PFSK-1 (cell line): ENCODE measurements at regions not wholly inside any gene's neighbourhood (a gene's known extent, or its start where the extent isn't known, plus 50 kb on each side); places are given as distances from the start of the nearest gene placed in this dataset.

Source experiments
- POLR2AphosphoS5 ChIP-seq: IDR thresholded peaks from 2 replicates; pipeline ENCODE4 v1.6.1; 2012; ENCODE audit warnings: low read depth, mild to moderate bottlenecking, control low read depth, low read length, moderate library complexity
- SIN3A ChIP-seq: IDR thresholded peaks from 2 replicates; pipeline ENCODE4 v1.6.1; 2012; ENCODE audit warnings: mild to moderate bottlenecking, low read length, moderate library complexity, borderline replicate concordance; ENCODE audit not compliant: insufficient read depth
- TAF1 ChIP-seq: IDR thresholded peaks from 2 replicates; pipeline ENCODE4 v1.6.1; 2012; ENCODE audit warnings: low read length, control low read depth, borderline replicate concordance; ENCODE audit not compliant: insufficient read depth

GRCh38 chr11:97614606-97615005, 1224.8 kb downstream of the JRKL start:
- TF ChIP-seq POLR2AphosphoS5 (no peak), TAF1 (no peak), SIN3A (no peak)
